ENCODE measurements at regions not wholly inside any gene's neighbourhood (a gene's known extent, or its start where the extent isn't known, plus 50 kb on each side); places are given as distances from the start of the nearest gene placed in this dataset.

- no peak overlapping the region for H3K4me3 ChIP-seq (ENCODE audit: low read length)
- H3K27ac ChIP-seq (ENCODE audit: low read length): no peak overlapping the region
- no peaks in the 10 kb centered on the region for H3K36me3 ChIP-seq (ENCODE audit: insufficient read depth, low read length)
- no peaks in the 10 kb centered on the region for H3K79me2 ChIP-seq (replicated peaks; ENCODE audit: insufficient read depth, low read length)
- H2AFZ ChIP-seq (ENCODE audit: low read depth, low read length): no peak overlapping the region
- no peak overlapping the region for H3K4me2 ChIP-seq (ENCODE audit: low read length)
- H3K9me2 ChIP-seq (ENCODE audit: insufficient read depth, low read length): no peaks in the 10 kb centered on the region
- H3K27me3 ChIP-seq (ENCODE audit: insufficient read depth, low read depth, low read length): no peaks in the 10 kb centered on the region
- H3F3A ChIP-seq (ENCODE audit: insufficient read depth, low read length, poor library complexity, severe bottlenecking): no peaks in the 10 kb centered on the region
- no peak for TF ChIP-seq REST (IDR thresholded peaks at IDR 0.05; ENCODE audit: borderline replicate concordance)
- TF ChIP-seq MXI1 (conservative IDR thresholded peaks at IDR 0.05; ENCODE audit: poor library complexity, severe bottlenecking): no peak
- no peak for TF ChIP-seq TAF1 (IDR thresholded peaks at IDR 0.05; ENCODE audit: low read depth)
- TF ChIP-seq EP300 (conservative IDR thresholded peaks at IDR 0.05; ENCODE audit: poor library complexity, severe bottlenecking): no peak
- no peak for TF ChIP-seq RAD21 (conservative IDR thresholded peaks at IDR 0.05)
- TF ChIP-seq CTCF (IDR thresholded peaks at IDR 0.05; ENCODE audit: poor library complexity, severe bottlenecking): no peak
- no peak overlapping the region for H3K9ac ChIP-seq (ENCODE audit: low read length)
- no peaks in the 10 kb centered on the region for H4K20me1 ChIP-seq (ENCODE audit: insufficient read depth)
- H3K9me3 ChIP-seq (ENCODE audit: low read length): no peaks in the 10 kb centered on the region
Observed at GRCh38 chr12:98308141-98308540, 207.2 kb upstream of the TMPO start.

- no peak overlapping the region for H3K9ac ChIP-seq (ENCODE audit: low read length)
- H3K9me3 ChIP-seq (ENCODE audit: low read length): no peaks in the 10 kb centered on the region
- H4K20me1 ChIP-seq (ENCODE audit: insufficient read depth): no peaks in the 10 kb centered on the region
- no peaks in the 10 kb centered on the region for H3K9me2 ChIP-seq (ENCODE audit: insufficient read depth, low read length)
- no peaks in the 10 kb centered on the region for H3K79me2 ChIP-seq (replicated peaks; ENCODE audit: insufficient read depth, low read length)
- H3K27ac ChIP-seq (ENCODE audit: low read length): no peak overlapping the region
- H3K4me2 ChIP-seq (ENCODE audit: low read length): no peak overlapping the region
- TF ChIP-seq REST (IDR thresholded peaks at IDR 0.05; ENCODE audit: borderline replicate concordance): no peak
- no peak for TF ChIP-seq CTCF (IDR thresholded peaks at IDR 0.05; ENCODE audit: poor library complexity, severe bottlenecking)
- no peak for TF ChIP-seq EZH2 (IDR thresholded peaks at IDR 0.05; ENCODE audit: borderline replicate concordance, insufficient read depth, low read length, poor library complexity, severe bottlenecking)
- no peak for TF ChIP-seq EP300 (conservative IDR thresholded peaks at IDR 0.05; ENCODE audit: poor library complexity, severe bottlenecking)
- no peak for TF ChIP-seq MXI1 (conservative IDR thresholded peaks at IDR 0.05; ENCODE audit: poor library complexity, severe bottlenecking)
- TF ChIP-seq TAF1 (IDR thresholded peaks at IDR 0.05; ENCODE audit: low read depth): no peak
- no peak for TF ChIP-seq SMC3 (conservative IDR thresholded peaks at IDR 0.05; ENCODE audit: poor library complexity)
- no peak for TF ChIP-seq POLR2AphosphoS5 (IDR thresholded peaks at IDR 0.05)
- no peak overlapping the region for H3K4me3 ChIP-seq (ENCODE audit: low read length)
- no peak overlapping the region for H2AFZ ChIP-seq (ENCODE audit: low read depth, low read length)
- no peaks in the 10 kb centered on the region for H3K36me3 ChIP-seq (ENCODE audit: insufficient read depth, low read length)
- no peaks in the 10 kb centered on the region for H3F3A ChIP-seq (ENCODE audit: insufficient read depth, low read length, poor library complexity, severe bottlenecking)
- H3K27me3 ChIP-seq (ENCODE audit: insufficient read depth, low read depth, low read length): no peaks in the 10 kb centered on the region
Observed at GRCh38 chr12:98317939-98318899, 197.2 kb upstream of the TMPO start.

Measured in neural cell (in vitro differentiated cells).